ENCODE measurements at regions not wholly inside any gene's neighbourhood (a gene's known extent, or its start where the extent isn't known, plus 50 kb on each side); places are given as distances from the start of the nearest gene placed in this dataset.

- no peak overlapping the region for H4K8ac ChIP-seq (ENCODE audit: extremely low read depth, insufficient read depth, low read length)
- no peaks in the 10 kb centered on the region for H3K79me1 ChIP-seq (ENCODE audit: low read depth, low read length)
- H2AK5ac ChIP-seq (ENCODE audit: low read depth, low read length): no peak overlapping the region
- H3K4ac ChIP-seq (replicated peaks; ENCODE audit: insufficient read length, low read depth, low read length): no peak overlapping the region
- 0 out of 4 replicates have a peak, but pooled peaks cover 0 to 3% of the 10 kb centered on the region in 2 experiments for H3K9me3 ChIP-seq (ENCODE audit: insufficient read depth in 2 of 2, low read depth in 1 of 2, low read length in 1 of 2)
- 0 out of 2 replicates have a peak overlapping the region, but pooled peaks have one; percentile 83 for H2AFZ ChIP-seq (ENCODE audit: low read length)
- H2BK12ac ChIP-seq (ENCODE audit: low read depth, low read length): no peak overlapping the region
- WGBS, 2 experiments (ENCODE audit: extremely low coverage in 1 of 2, insufficient coverage in 1 of 2, insufficient read length in 1 of 2, insufficient replicate concordance in 2 of 2, low coverage in 1 of 2, low lambda C conversion rate in 2 of 2, missing lambda C conversion rate in 1 of 2): 88% methylated on average over 4 of the region's 4 CpGs; no CpG with 5 or more reads in 1 of the 2 experiments
- H4K20me1 ChIP-seq (replicated peaks in 1 of 2; ENCODE audit: control insufficient read depth in 1 of 2, insufficient read depth in 2 of 2, low read length in 2 of 2): no peaks in the 10 kb centered on the region
- no peaks in the 10 kb centered on the region for H3K23me2 ChIP-seq (ENCODE audit: low read depth, low read length)
- no peak overlapping the region for H3K27ac ChIP-seq (ENCODE audit: low read depth, low read length)
- H3K79me2 ChIP-seq (ENCODE audit: control insufficient read depth in 1 of 2, insufficient read depth in 2 of 2, low read length in 2 of 2): no peaks in the 10 kb centered on the region
- no peak overlapping the region for H4K91ac ChIP-seq (replicated peaks; ENCODE audit: insufficient read length, low read length)
- H3K9ac ChIP-seq (replicated peaks in 1 of 4; ENCODE audit: extremely low read depth in 1 of 4, low read depth in 3 of 4, low read length in 3 of 4): no peak overlapping the region
- ChIA-PET POLR2A (ENCODE audit: partially characterized antibody) (no interaction called here), CTCF (ENCODE audit: partially characterized antibody) (interaction anchor here (0.7 to 0.9 kb wide), 2 partner anchors 10 to 65 kb away, joined by 3 to 4 read pairs; no protein-coding TSS in a partner anchor)
- no peak overlapping the region for H2BK15ac ChIP-seq (ENCODE audit: low read length)
- H3K56ac ChIP-seq (replicated peaks; ENCODE audit: insufficient read length, low read depth, low read length): no peak overlapping the region
- H3K36me3 ChIP-seq (ENCODE audit: control insufficient read depth in 2 of 4, insufficient read depth in 4 of 4, low read length in 3 of 4): no peaks in the 10 kb centered on the region
- H3K23ac ChIP-seq (ENCODE audit: insufficient read length): no peak overlapping the region
- no peak overlapping the region for H2BK120ac ChIP-seq (replicated peaks; ENCODE audit: low read depth, low read length)
- no peak overlapping the region for H4K5ac ChIP-seq (ENCODE audit: insufficient read length, low read depth, low read length)
- H2BK5ac ChIP-seq (ENCODE audit: low read depth, low read length): no peak overlapping the region
- no peak overlapping the region for H3K4me2 ChIP-seq (ENCODE audit: insufficient read depth in 1 of 2, low read depth in 2 of 2, low read length in 2 of 2)
- DNase-seq (ENCODE audit: low read depth in 1 of 2, low spot score in 2 of 2): no peak
- H2BK20ac ChIP-seq (ENCODE audit: low read length): no peak overlapping the region
- no peak overlapping the region for H3K14ac ChIP-seq (ENCODE audit: insufficient read length)
- no peak overlapping the region for H3K4me3 ChIP-seq (ENCODE audit: extremely low read depth in 1 of 4, insufficient read depth in 2 of 4, low read depth in 3 of 4, low read length in 4 of 4)
- H3K18ac ChIP-seq (ENCODE audit: extremely low read depth, low read length): no peak overlapping the region
- no peaks in the 10 kb centered on the region for H3K27me3 ChIP-seq (replicated peaks in 1 of 4; ENCODE audit: control insufficient read depth in 3 of 4, extremely low read depth in 1 of 4, insufficient read depth in 3 of 4, low read length in 3 of 4)
- FAIRE-seq: no peak
- no peaks in the 10 kb centered on the region for H3K4me1 ChIP-seq (replicated peaks in 1 of 4; ENCODE audit: control insufficient read depth in 3 of 4, insufficient read depth in 4 of 4, low read length in 3 of 4)
- no peak for TF ChIP-seq CHD2 (IDR thresholded peaks at IDR 0.05; ENCODE audit: low read length)
Measured at GRCh38 chr14:59097681-59098080, 90.8 kb upstream of the DAAM1 start.
